ENCODE measurements at regions not wholly inside any gene's neighbourhood (a gene's known extent, or its start where the extent isn't known, plus 50 kb on each side); places are given as distances from the start of the nearest gene placed in this dataset.
"Not testable (repeated sequence)": the region's sequence is repeated elsewhere in the genome, so short reads cannot be mapped to it uniquely, and the experiment has no call there.

GRCh38 chr1:238429703-238430102 is 539.0 kb upstream of the ZP4 start:
- H3K27ac ChIP-seq; DNase-seq (ENCODE audit: low read depth, low spot score): not testable (repeated sequence)

- no peak for DNase-seq (ENCODE audit: low read depth, low spot score)
Observed at GRCh38 chr1:238419209-238419608, 528.5 kb upstream of the ZP4 start.

GRCh38 chr1:238409932-238410331 is 519.2 kb upstream of the ZP4 start:
- no peak for DNase-seq (ENCODE audit: low read depth, low spot score)
- H3K27ac ChIP-seq = peak overlapping the region; percentile 5

More at GRCh38 chr1:238419209-238419608, 528.5 kb upstream of the ZP4 start:
- H3K27ac ChIP-seq = no peak overlapping the region

GRCh38 chr1:238409191-238409850 is 518.6 kb upstream of the ZP4 start:
- H3K27ac ChIP-seq = peak overlapping the region; percentile 5
- DNase-seq (ENCODE audit: low read depth, low spot score) = no peak

GRCh38 chr1:238408737-238409136 is 518.0 kb upstream of the ZP4 start:
- DNase-seq (ENCODE audit: low read depth, low spot score) = no peak

GRCh38 chr1:238406098-238406860 is 515.6 kb upstream of the ZP4 start:
- no peak overlapping the region for H3K27ac ChIP-seq
- DNase-seq (ENCODE audit: low read depth, low spot score) = no peak

More at GRCh38 chr1:238408737-238409136, 518.0 kb upstream of the ZP4 start:
- H3K27ac ChIP-seq = no peak overlapping the region

- no peak overlapping the region for H3K27ac ChIP-seq
- DNase-seq (ENCODE audit: low read depth, low spot score) = no peak
Observed at GRCh38 chr1:238404921-238405320, 514.2 kb upstream of the ZP4 start.

- H3K27ac ChIP-seq = no peak overlapping the region
- no peak for DNase-seq (ENCODE audit: low read depth, low spot score)
Observed at GRCh38 chr1:238404481-238404880, 513.8 kb upstream of the ZP4 start.

- H3K27ac ChIP-seq = no peak overlapping the region
- no peak for DNase-seq (ENCODE audit: low read depth, low spot score)
Observed at GRCh38 chr1:238401144-238401543, 510.4 kb upstream of the ZP4 start.

GRCh38 chr1:238399558-238399957 is 508.8 kb upstream of the ZP4 start:
- H3K27ac ChIP-seq = no peak overlapping the region
- no peak for DNase-seq (ENCODE audit: low read depth, low spot score)

GRCh38 chr1:238396140-238396539 is 505.4 kb upstream of the ZP4 start:
- no peak overlapping the region for H3K27ac ChIP-seq
- no peak for DNase-seq (ENCODE audit: low read depth, low spot score)

- DNase-seq (ENCODE audit: low read depth, low spot score) = no peak
Observed at GRCh38 chr1:238384381-238384780, 493.7 kb upstream of the ZP4 start.

GRCh38 chr1:238380167-238380566 is 489.4 kb upstream of the ZP4 start:
- DNase-seq (ENCODE audit: low read depth, low spot score) = no peak

More at GRCh38 chr1:238384381-238384780, 493.7 kb upstream of the ZP4 start:
- H3K27ac ChIP-seq = no peak overlapping the region

GRCh38 chr1:238379446-238379845 is 488.7 kb upstream of the ZP4 start:
- H3K27ac ChIP-seq; DNase-seq (ENCODE audit: low read depth, low spot score): not testable (repeated sequence)

More at GRCh38 chr1:238380167-238380566, 489.4 kb upstream of the ZP4 start:
- H3K27ac ChIP-seq = no peak overlapping the region

GRCh38 chr1:238377280-238377919 is 486.7 kb upstream of the ZP4 start:
- H3K27ac ChIP-seq = no peak overlapping the region
- no peak for DNase-seq (ENCODE audit: low read depth, low spot score)

- no peak for DNase-seq (ENCODE audit: low read depth, low spot score)
- no peak overlapping the region for H3K27ac ChIP-seq
Observed at GRCh38 chr1:238370599-238370998, 479.9 kb upstream of the ZP4 start.

- no peak overlapping the region for H3K27ac ChIP-seq
- no peak for DNase-seq (ENCODE audit: low read depth, low spot score)
Observed at GRCh38 chr1:238364214-238364892, 473.6 kb upstream of the ZP4 start.

GRCh38 chr1:238360474-238360873 is 469.8 kb upstream of the ZP4 start:
- H3K27ac ChIP-seq = no peak overlapping the region
- DNase-seq (ENCODE audit: low read depth, low spot score) = no peak

GRCh38 chr1:238350471-238350870 is 459.7 kb upstream of the ZP4 start:
- H3K27ac ChIP-seq = no peak overlapping the region
- DNase-seq (ENCODE audit: low read depth, low spot score) = no peak

GRCh38 chr1:238346340-238346739 is 455.6 kb upstream of the ZP4 start:
- DNase-seq (ENCODE audit: low read depth, low spot score) = no peak
- H3K27ac ChIP-seq = no peak overlapping the region

GRCh38 chr1:238345837-238346236 is 455.1 kb upstream of the ZP4 start:
- H3K27ac ChIP-seq = no peak overlapping the region
- no peak for DNase-seq (ENCODE audit: low read depth, low spot score)
